Heart left ventricle (tissue), 13 donors: ENCODE measurements at regions not wholly inside any gene's neighbourhood (a gene's known extent, or its start where the extent isn't known, plus 50 kb on each side); places are given as distances from the start of the nearest gene placed in this dataset.

Experiments used
- CTCF ChIP-seq, 12 donors: fragments of 200-600 bp; sonication (generic) in 4 of 12; IDR thresholded peaks; one replicate each; pipeline versions ENCODE4 v1.5.0 to v1.8.0; 2018 to 2022; ENCODE audit warnings: antibody characterized with exemption in 12 of 12, mild to moderate bottlenecking in 5 of 12
- POLR2A ChIP-seq, 2 donors: fragments of 450-650 bp; IDR thresholded peaks; one replicate each; pipeline ENCODE4 v1.6.1; 2017; ENCODE audit warnings: antibody characterized with exemption in 2 of 2, mild to moderate bottlenecking in 2 of 2, moderate library complexity in 2 of 2
- donor health status: ischemic (EF 13 %, LVEDD 7.1; RV severe dilation, severe dysfunction).
- donor health status: DM: no; HTN: yes; CAD: no.
- donor health status: DM: no; HTN: no; CAD: no.
- donor health status: ischemic (EF 25% LVEDD 6.9; RV normal size, moderate dysfunction).
- donor health status: ischemic (EF 25% LVEDD 5.7; RV mildly dilated, moderate dysfunction).
- donor health status: ischemic (EF 35%, LVEDD 5.7; RV mildly dilated, moderate dysfunction).
- donor health status: nonischemic (EF 11% LVEDD 7.7; RV severe dilation, severe dysfunction).
- donor health status: DM: yes; HTN: yes; CAD: no.
- donor health status: PGD.
- donor health status: ischemic (EF 29% LVEDD 5.4; RV normal size, mild dysfunction).
- donor health status: nonischemic (EF 23%, LVEDD 6.1; RV moderate dilation, normal function).

GRCh38 chr13:62919491-62919890 lies 1503.8 kb upstream of the PCDH20 start:
- TF ChIP-seq CTCF (IDR thresholded peaks at IDR 0.05) (no peak), POLR2A (IDR thresholded peaks at IDR 0.05) (no peak)
